SK-N-SH (cell line): ENCODE measurements at regions not wholly inside any gene's neighbourhood (a gene's known extent, or its start where the extent isn't known, plus 50 kb on each side); places are given as distances from the start of the nearest gene placed in this dataset.

Source experiments
- CTCF ChIA-PET: fragments of 300-600, 350-600 bp; formaldehyde crosslinking; extraction: SDS; loops from one replicate; lab custom pipeline; 2021; lab: Yijun Ruan, JAX
- POLR2A ChIA-PET: fragments of 350-600 bp; sonication (Branson Sonifier 250); formaldehyde crosslinking; extraction: SDS; loops from one replicate; lab custom pipeline; 2020; ENCODE audit warnings: antibody characterized with exemption, inconsistent platforms; lab: Yijun Ruan, JAX
- DNase-seq: peaks from one replicate; pipeline ENCODE4 v3.0.0; 2012
- H2AFZ ChIP-seq: fragments of 200-600 bp; sonication (generic); 2 replicates; pipeline ENCODE4 v1.8.1; 2016; ENCODE audit warnings: antibody characterized with exemption, mild to moderate bottlenecking, low read depth
- H3F3A ChIP-seq: fragments of 200-600 bp; sonication (generic); replicated peaks from 2 replicates; pipeline ENCODE3; 2016; ENCODE audit warnings: antibody characterized with exemption, mild to moderate bottlenecking; ENCODE audit not compliant: insufficient read depth
- H3K27ac ChIP-seq, 2 experiments: fragments of 200-500 bp in 1 of 2; fragments of 200-600 bp in 1 of 2; sonication (Bioruptor generic) in 1 of 2; sonication (generic), shearing (Covaris generic) in 1 of 2; 2 replicates each; pipeline versions ENCODE4 v1.5.1 to v1.6.1; 2014 to 2016; ENCODE audit warnings: low read depth in 2 of 2, inconsistent platforms in 1 of 2, low read length in 1 of 2, mild to moderate bottlenecking in 1 of 2, mixed read lengths in 1 of 2
- H3K27me3 ChIP-seq: fragments of 200-600 bp; sonication (generic), shearing (Covaris generic); 2 replicates; pipeline ENCODE4 v1.6.1; 2016; ENCODE audit warnings: mixed run types; ENCODE audit not compliant: insufficient read depth
- H3K36me3 ChIP-seq, 2 experiments: fragments of 200-500 bp in 1 of 2; fragments of 200-600 bp in 1 of 2; sonication (Bioruptor generic) in 1 of 2; sonication (generic) in 1 of 2; replicated peaks in 1 of 2; 2 replicates each; pipeline versions ENCODE3 to v1.5.1; 2014 to 2016; ENCODE audit warnings: low read length in 1 of 2, mild to moderate bottlenecking in 1 of 2; ENCODE audit not compliant: insufficient read depth in 2 of 2, control insufficient read depth in 1 of 2
- H3K4me1 ChIP-seq, 2 experiments: fragments of 200-500 bp in 1 of 2; fragments of 200-600 bp in 1 of 2; sonication (Bioruptor generic) in 1 of 2; sonication (generic), shearing (Covaris generic) in 1 of 2; 2 replicates each; pipeline versions ENCODE4 v1.5.1 to v1.6.1; 2014 to 2016; ENCODE audit warnings: low read depth in 1 of 2, low read length in 1 of 2, mixed run types in 1 of 2; ENCODE audit not compliant: insufficient read depth in 2 of 2, control insufficient read depth in 1 of 2
- H3K4me2 ChIP-seq: fragments of 200-600 bp; sonication (generic), shearing (Covaris generic); 2 replicates; pipeline ENCODE4 v1.6.1; 2017; ENCODE audit warnings: mixed run types
- H3K4me3 ChIP-seq, 2 experiments: fragments of 200-500 bp in 1 of 2; fragments of 200-600 bp in 1 of 2; sonication (Bioruptor generic) in 1 of 2; sonication (generic), shearing (Covaris generic) in 1 of 2; 2 replicates each; pipeline versions ENCODE4 v1.5.1 to v1.8.1; 2014 to 2016; ENCODE audit warnings: low read depth in 2 of 2, inconsistent platforms in 1 of 2, low read length in 1 of 2, mild to moderate bottlenecking in 1 of 2, mixed read lengths in 1 of 2, moderate library complexity in 1 of 2
- H3K79me2 ChIP-seq: fragments of 200-600 bp; sonication (generic); 2 replicates; pipeline ENCODE4 v1.8.1; 2017; ENCODE audit warnings: mild to moderate bottlenecking; ENCODE audit not compliant: insufficient read depth
- H3K9ac ChIP-seq: fragments of 200-600 bp; sonication (generic); 2 replicates; pipeline ENCODE4 v1.6.1; 2017; ENCODE audit warnings: mixed run types
- H3K9me2 ChIP-seq: fragments of 200-600 bp; sonication (generic); 2 replicates; pipeline ENCODE4 v1.6.1; 2017; ENCODE audit warnings: mixed run types
- H3K9me3 ChIP-seq: fragments of 200-600 bp; sonication (generic); 2 replicates; pipeline ENCODE4 v1.6.1; 2017; ENCODE audit warnings: mixed run types, mild to moderate bottlenecking, moderate library complexity
- H4K20me1 ChIP-seq: fragments of 200-600 bp; sonication (generic); 2 replicates; pipeline ENCODE4 v1.6.1; 2017; ENCODE audit warnings: mild to moderate bottlenecking, mixed run types; ENCODE audit not compliant: insufficient read depth
- ELF1 ChIP-seq: IDR thresholded peaks from 2 replicates; pipeline ENCODE4 v1.4.0; 2012
- EP300 ChIP-seq, 2 experiments: IDR thresholded peaks; 2 replicates each; pipeline versions ENCODE4 v1.4.0 to v1.6.1; 2012; ENCODE audit warnings: borderline replicate concordance in 1 of 2, low read depth in 1 of 2, low read length in 1 of 2
- EZH2phosphoT487 ChIP-seq: fragments of 200-600 bp; sonication (generic); IDR thresholded peaks from 2 replicates; pipeline ENCODE4 v1.6.1; 2017; ENCODE audit warnings: low read depth, mixed run types, mild to moderate bottlenecking, antibody characterized with exemption, moderate library complexity, borderline replicate concordance
- FOXJ3 ChIP-seq: sonication (generic); formaldehyde crosslinking; IDR thresholded peaks from 2 replicates; pipeline ENCODE4 v1.5.1; 2020; ENCODE audit warnings: mild to moderate bottlenecking, missing genetic modification reagents
- GABPA ChIP-seq: IDR thresholded peaks from 2 replicates; pipeline ENCODE4 v1.4.0; 2012; ENCODE audit warnings: low read depth, mild to moderate bottlenecking
- GATA2 ChIP-seq: sonication (generic); formaldehyde crosslinking; IDR thresholded peaks from 2 replicates; pipeline ENCODE4 v1.5.0; 2020; ENCODE audit warnings: mild to moderate bottlenecking, missing genetic modification reagents
- JUND ChIP-seq: IDR thresholded peaks from 2 replicates; pipeline ENCODE4 v1.4.0; 2012
- NFIC ChIP-seq: IDR thresholded peaks from 2 replicates; pipeline ENCODE4 v1.4.0; 2012; ENCODE audit warnings: borderline replicate concordance
- POLR2AphosphoS5 ChIP-seq: IDR thresholded peaks from 2 replicates; pipeline ENCODE4 v1.6.1; 2012; ENCODE audit warnings: low read depth, low read length
- SIN3A ChIP-seq: IDR thresholded peaks from 2 replicates; pipeline ENCODE4 v1.6.1; 2012; ENCODE audit warnings: low read depth, mild to moderate bottlenecking, low read length, moderate library complexity, borderline replicate concordance
- TEAD4 ChIP-seq: IDR thresholded peaks from 2 replicates; pipeline ENCODE4 v1.4.0; 2012; ENCODE audit warnings: mild to moderate bottlenecking, borderline replicate concordance; ENCODE audit not compliant: insufficient read depth
- WGBS: methylation state at CpG from one replicate; pipeline ENCODE4 v1.1.6; 2017; ENCODE audit warnings: low lambda C conversion rate; 5-methylcytosine and 5-hydroxymethylcytosine counted together

DNA sequence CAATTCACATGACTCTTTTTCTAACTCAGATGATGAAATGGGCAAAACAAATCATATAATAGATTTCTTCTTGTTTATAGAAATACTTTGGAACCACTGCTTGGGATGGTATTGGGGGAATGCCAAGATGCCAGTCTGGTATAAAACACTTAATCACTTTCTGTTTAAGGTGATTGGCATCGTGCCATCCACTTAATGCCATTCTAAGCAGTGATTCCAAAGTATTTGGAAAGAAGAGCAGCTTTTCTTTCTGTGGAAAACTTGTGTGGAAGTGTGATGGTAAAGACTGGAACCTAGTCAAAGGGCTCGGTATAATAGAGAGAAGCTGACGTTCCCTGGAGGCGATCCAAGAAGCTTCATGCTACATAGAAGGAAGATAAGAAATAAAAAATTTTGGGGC is 120.6 kb downstream of the TMEM26 start:
- no peaks in the 10 kb centered on the region for H4K20me1 ChIP-seq
- POLR2A ChIA-PET, result no interaction called here
- no peaks in the 10 kb centered on the region for H3K27me3 ChIP-seq
- DNase-seq, result no peak
- CTCF ChIA-PET, result no interaction called here
- H3K4me3 ChIP-seq, result no peak overlapping the region
- H2AFZ ChIP-seq, result no peak overlapping the region
- H3K79me2 ChIP-seq, result no peaks in the 10 kb centered on the region
- no peaks in the 10 kb centered on the region for H3K9me3 ChIP-seq
- H3F3A ChIP-seq, result no peaks in the 10 kb centered on the region
- no peak overlapping the region for H3K4me2 ChIP-seq
- H3K9me2 ChIP-seq, result no peaks in the 10 kb centered on the region
- no peak overlapping the region for H3K9ac ChIP-seq
- no peak overlapping the region; a peak in 1 of 4 replicates for H3K27ac ChIP-seq
- H3K4me1 ChIP-seq, result no peaks in the 10 kb centered on the region; a peak in 1 of 4 replicates
- no peaks in the 10 kb centered on the region for H3K36me3 ChIP-seq
- 43% methylated on average over 4 of the region's 4 CpGs for WGBS
- TF ChIP-seq GATA2 (CRISPR knock-in tag) (no peak), JUND (no peak), GABPA (no peak), EP300 (IDR thresholded peaks at IDR 0.05; ENCODE audit: borderline replicate concordance in 1 of 2, low read depth in 1 of 2, low read length in 1 of 2) (no peak), POLR2AphosphoS5 (no peak), NFIC (peak; percentile 24; the same call in 1 of the 2 replicates), ELF1 (no peak), FOXJ3 (CRISPR knock-in tag) (no peak)

DNA sequence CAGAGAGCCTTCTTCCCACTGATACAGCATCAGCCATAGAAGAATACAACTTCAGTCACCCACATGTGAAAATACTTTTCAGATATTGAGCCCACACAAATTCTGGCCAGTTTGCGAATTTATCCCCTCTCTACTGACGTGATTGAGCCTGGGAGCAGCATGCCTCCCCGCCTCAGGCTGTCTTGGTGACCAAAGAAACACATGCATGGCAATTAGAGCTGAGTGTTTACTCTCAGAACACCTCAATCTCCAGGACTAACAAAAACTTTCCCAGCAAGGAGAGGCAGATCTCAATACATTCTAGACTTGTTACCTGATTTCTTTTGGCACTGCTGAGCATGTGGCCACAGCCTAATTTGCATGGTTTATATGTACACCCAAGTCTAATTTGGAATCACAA is 122.5 kb downstream of the TMEM26 start:
- Histone ChIP-seq H3K9me2 (no peaks in the 10 kb centered on the region), H3K36me3 (no peaks in the 10 kb centered on the region), H3K4me1 (no peaks in the 10 kb centered on the region; a peak in 1 of 4 replicates), H3K27ac (no peak overlapping the region), H3K27me3 (no peaks in the 10 kb centered on the region), H4K20me1 (no peaks in the 10 kb centered on the region), H3K79me2 (no peaks in the 10 kb centered on the region), H3K4me2 (no peak overlapping the region), H2AFZ (no peak overlapping the region), H3K4me3 (no peak overlapping the region), H3F3A (no peaks in the 10 kb centered on the region)
- CTCF ChIA-PET, result no interaction called here
- WGBS, result 39% methylated on average over 3 of the region's 3 CpGs
- TF ChIP-seq FOXJ3 (CRISPR knock-in tag) (no peak), EZH2phosphoT487 (no peak), ELF1 (no peak)
- TF ChIP-seq, all 33 proteins: peak for 0
- POLR2A ChIA-PET, result no interaction called here
- H3K9ac ChIP-seq, result no peak overlapping the region
- H3K9me3 ChIP-seq, result no peaks in the 10 kb centered on the region
- DNase-seq, result no peak

- H3F3A ChIP-seq, result no peaks in the 10 kb centered on the region
- H3K4me3 ChIP-seq, result no peak overlapping the region
- H2AFZ ChIP-seq, result no peak overlapping the region
- no peaks in the 10 kb centered on the region for H4K20me1 ChIP-seq
- ChIA-PET CTCF (no interaction called here), POLR2A (no interaction called here)
- H3K4me1 ChIP-seq, result no peaks in the 10 kb centered on the region; a peak in 1 of 4 replicates
- H3K9me2 ChIP-seq, result no peaks in the 10 kb centered on the region
- no peaks in the 10 kb centered on the region for H3K9me3 ChIP-seq
- H3K4me2 ChIP-seq, result no peak overlapping the region
- DNase-seq, result no peak
- no peak overlapping the region for H3K9ac ChIP-seq
- no peaks in the 10 kb centered on the region for H3K27me3 ChIP-seq
- no peak overlapping the region for H3K27ac ChIP-seq
- WGBS, result 59% methylated on average over 2 of the region's 2 CpGs
- no peaks in the 10 kb centered on the region for H3K36me3 ChIP-seq
- no peaks in the 10 kb centered on the region for H3K79me2 ChIP-seq
- TF ChIP-seq TEAD4, result no peak
- TF ChIP-seq SIN3A, result no peak
Observed at GRCh38 chr10:61329854-61330253, 123.3 kb downstream of the TMEM26 start.
